GM12878 (cell line): ENCODE measurements at regions not wholly inside any gene's neighbourhood (a gene's known extent, or its start where the extent isn't known, plus 50 kb on each side); places are given as distances from the start of the nearest gene placed in this dataset.

Source experiments
- ATAC-seq: fragments of 200-7000 bp; cut with Tn5 transposase; 3 replicates; pipeline ENCODE4 v1.9.1; 2020; ENCODE audit warnings: mild to moderate bottlenecking, moderate library complexity
- BruUV-seq: library from RNA; stranded (reverse); fragments of 400-500 nt; replicated peaks from 2 replicates; lab custom pipeline; 2021; lab: Mats Ljungman, UMichigan
- CTCF ChIA-PET: fragments of 300-600 bp; sonication (Branson Sonifier 250); formaldehyde crosslinking; extraction: SDS; loops from one replicate; lab custom pipeline; 2021; ENCODE audit warnings: inconsistent platforms; lab: Yijun Ruan, JAX
- POLR2A ChIA-PET: fragments of 350-600 bp; formaldehyde crosslinking; extraction: SDS; loops from one replicate; lab custom pipeline; 2021; ENCODE audit warnings: inconsistent platforms; lab: Charles Lee
- RAD21 ChIA-PET: fragments of 300-600 bp; sonication (Branson Sonifier 250); formaldehyde crosslinking; loops from one replicate; lab custom pipeline; 2023; ENCODE audit warnings: antibody characterized with exemption; ENCODE audit not compliant: unreplicated experiment; lab: Charles Lee
- SMC1A ChIA-PET: fragments of 300-600 bp; sonication (Branson Sonifier 250); formaldehyde crosslinking; loops from one replicate; lab custom pipeline; 2023; ENCODE audit not compliant: unreplicated experiment, uncharacterized antibody; lab: Charles Lee
- DNase-seq: peaks from one replicate; pipeline ENCODE4 v3.0.0-alpha.2; 2011; ENCODE audit warnings: low read depth, low spot score
- FAIRE-seq: peaks from 3 replicates; lab custom pipeline; 2011; peaks lifted over from hg19 to GRCh38; lab: Jason Lieb, UNC
- H2AFZ ChIP-seq: 2 replicates; pipeline ENCODE4 v1.6.0; 2011; ENCODE audit warnings: low read depth, low read length, control low read depth; ENCODE audit not compliant: control insufficient read depth
- H3K27ac ChIP-seq: 2 replicates; pipeline ENCODE4 v1.5.1; 2011; ENCODE audit warnings: control low read depth; ENCODE audit not compliant: control insufficient read depth, insufficient read depth
- H3K27me3 ChIP-seq, 2 experiments: replicated peaks in 1 of 2; 2 replicates each; pipeline versions ENCODE4 v1.6.0 to v1.6.1; 2011; ENCODE audit warnings: low read length in 1 of 2; ENCODE audit not compliant: control insufficient read depth in 2 of 2, insufficient read depth in 2 of 2
- H3K36me3 ChIP-seq, 2 experiments: 2 replicates each; pipeline ENCODE4 v1.5.1; 2011; ENCODE audit warnings: low read length in 1 of 2; ENCODE audit not compliant: control insufficient read depth in 2 of 2, insufficient read depth in 2 of 2
- H3K4me1 ChIP-seq: 2 replicates; pipeline ENCODE4 v1.6.1; 2011; ENCODE audit warnings: mild to moderate bottlenecking, low read length, moderate library complexity, mixed read lengths; ENCODE audit not compliant: control insufficient read depth, insufficient read depth
- H3K4me2 ChIP-seq: 2 replicates; pipeline ENCODE4 v1.6.0; 2011; ENCODE audit warnings: control low read depth; ENCODE audit not compliant: control insufficient read depth, insufficient read depth
- H3K4me3 ChIP-seq: fragments of 200-600 bp; sonication (generic); 2 replicates; pipeline ENCODE4 v1.5.1; 2016
- H3K79me2 ChIP-seq: 2 replicates; pipeline ENCODE4 v1.6.0; 2011; ENCODE audit warnings: low read length; ENCODE audit not compliant: control insufficient read depth, insufficient read depth
- H3K9ac ChIP-seq: 2 replicates; pipeline ENCODE4 v1.8.0; 2011; ENCODE audit warnings: low read length, control low read depth, mixed read lengths; ENCODE audit not compliant: control insufficient read depth, insufficient read depth
- H3K9me3 ChIP-seq: replicated peaks from 3 replicates; pipeline ENCODE4 v1.5.1; 2011; ENCODE audit warnings: mild to moderate bottlenecking, low read length; ENCODE audit not compliant: control insufficient read depth, insufficient read depth
- H4K20me1 ChIP-seq: 2 replicates; pipeline ENCODE4 v1.6.0; 2011; ENCODE audit not compliant: control insufficient read depth, insufficient read depth
- ETV6 ChIP-seq, 2 experiments: fragments of 450-650 bp in 1 of 2; IDR thresholded peaks in 1 of 2; conservative IDR thresholded peaks in 1 of 2; 2 replicates each; pipeline ENCODE4 v1.6.1; 2014; ENCODE audit warnings: antibody characterized with exemption in 1 of 2, borderline replicate concordance in 1 of 2, low read depth in 1 of 2, mild to moderate bottlenecking in 1 of 2, moderate library complexity in 1 of 2
- MEF2B ChIP-seq: fragments of 450-650 bp; IDR thresholded peaks from 2 replicates; pipeline ENCODE4 v1.6.1; 2018; ENCODE audit warnings: mild to moderate bottlenecking, moderate library complexity; ENCODE audit not compliant: partially characterized antibody, poor library complexity, severe bottlenecking
- MYB ChIP-seq: fragments of 150-350 bp; IDR thresholded peaks from 2 replicates; pipeline ENCODE4 v1.6.1; 2014; ENCODE audit warnings: mild to moderate bottlenecking, low read depth, low read length, borderline replicate concordance
- USF2 ChIP-seq: IDR thresholded peaks from 2 replicates; pipeline ENCODE4 v1.6.1; 2011; ENCODE audit warnings: low read depth, low read length, improper control_type of control experiment, borderline replicate concordance
- ZNF687 ChIP-seq: fragments of 450-650 bp; IDR thresholded peaks from 2 replicates; pipeline ENCODE4 v1.6.1; 2017; ENCODE audit warnings: mild to moderate bottlenecking, moderate library complexity
- WGBS: methylation state at CpG from one replicate; pipeline ENCODE4 v1.1.6; 2016; ENCODE audit warnings: low lambda C conversion rate; ENCODE audit not compliant: insufficient replicate concordance, insufficient coverage; ENCODE audit errors: missing lambda C conversion rate; 5-methylcytosine and 5-hydroxymethylcytosine counted together
- in situ Hi-C: fragments of 300-500 bp; cut with MboI; formaldehyde crosslinking; loops from 9 replicates; pipeline ENCODE4 v1.14.3; 2018; ENCODE audit warnings: mixed read lengths
- intact Hi-C: fragments of 100-400 bp; cut with micrococcal nuclease; formaldehyde crosslinking; loops from one replicate; pipeline ENCODE4 v1.14.2; 2022; ENCODE audit not compliant: unreplicated experiment
- TF ChIP-seq, protein P1 (sequence below): fragments of 450-650 bp; IDR thresholded peaks from 2 replicates; pipeline ENCODE4 v1.6.1; 2017; ENCODE audit warnings: mild to moderate bottlenecking

DNA sequence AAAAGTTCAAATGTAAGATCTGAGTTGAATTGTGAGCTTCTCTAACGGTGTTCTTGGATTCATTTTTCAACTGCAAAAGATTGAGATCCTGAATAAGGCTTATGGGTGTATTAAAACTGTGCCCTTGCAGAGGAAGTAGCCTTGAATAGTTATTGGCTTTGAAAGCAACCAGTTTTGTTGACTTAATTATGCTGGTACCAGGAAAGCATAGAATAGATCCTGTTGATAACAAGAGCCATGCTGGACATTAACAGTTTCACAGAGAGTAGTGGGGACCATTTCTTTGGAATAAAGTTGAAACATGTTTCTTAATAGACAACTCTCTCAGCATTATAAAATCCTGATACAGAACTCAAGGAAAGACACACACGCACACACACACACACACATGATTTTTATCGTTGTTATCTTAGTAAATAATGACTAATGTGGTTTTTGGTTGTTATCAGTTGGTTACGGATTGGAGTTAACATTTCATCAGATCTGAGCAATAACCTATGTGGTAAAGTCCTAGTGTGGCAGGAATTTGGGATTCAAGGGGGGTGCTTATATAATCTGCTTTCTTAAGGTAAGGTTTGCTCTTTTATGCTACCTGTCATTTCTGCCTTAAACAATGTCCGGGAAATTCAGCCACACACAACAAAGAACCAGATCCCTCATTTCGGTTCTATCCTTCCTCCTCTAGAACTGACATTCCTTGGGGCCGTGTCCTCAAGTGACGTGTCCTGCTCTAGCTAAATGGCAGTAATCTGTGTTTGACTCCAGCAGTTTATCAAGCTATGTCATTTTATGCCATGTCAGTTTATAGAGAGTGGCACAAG is 330.9 kb downstream of the CHRM3 start:
- H3K27me3 ChIP-seq, result no peaks in the 10 kb centered on the region
- H3K4me3 ChIP-seq, result no peak overlapping the region
- no peak overlapping the region for H3K4me2 ChIP-seq
- ATAC-seq, result no peak
- intact Hi-C loops, result no loop called here
- H3K36me3 ChIP-seq, result no peaks in the 10 kb centered on the region
- no peak overlapping the region for H3K27ac ChIP-seq
- ChIA-PET SMC1A (interaction anchor here (2.3 kb wide), 1 partner anchor 9 kb away, joined by 8 read pairs; no protein-coding TSS in a partner anchor), POLR2A (interaction anchor here (0.5 kb wide), 1 partner anchor 1369 kb away, joined by 4 read pairs; no protein-coding TSS in a partner anchor), RAD21 (no interaction called here), CTCF (interaction anchor here (0.6 kb wide), 1 partner anchor 45 kb away, joined by 3 read pairs; no protein-coding TSS in a partner anchor)
- no peaks in the 10 kb centered on the region for H4K20me1 ChIP-seq
- no peaks in the 10 kb centered on the region for H3K79me2 ChIP-seq
- 9% methylated on average over 8 of the region's 8 CpGs for WGBS
- no peaks in the 10 kb centered on the region for H3K4me1 ChIP-seq
- H3K9ac ChIP-seq, result no peak overlapping the region
- FAIRE-seq, result no peak
- no TSS peak for BruUV-seq
- DNase-seq, result no peak
- in situ Hi-C loops, result no loop called here
- no peak for TF ChIP-seq MEF2B
- no peaks in the 10 kb centered on the region for H3K9me3 ChIP-seq
- no peak overlapping the region for H2AFZ ChIP-seq

DNA sequence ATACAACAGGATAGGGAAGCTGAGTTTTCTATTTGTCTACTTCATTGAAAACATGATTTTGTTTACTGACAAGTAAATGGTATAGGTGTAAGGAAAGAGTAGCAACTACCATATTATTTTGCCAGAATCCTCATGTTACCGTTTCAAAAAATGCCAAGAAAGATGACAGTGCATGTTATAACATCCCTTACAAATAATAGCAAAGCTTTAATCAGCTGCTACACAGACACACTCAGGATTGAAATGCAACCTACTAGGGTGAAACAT is 331.5 kb downstream of the CHRM3 start:
- intact Hi-C loops, result no loop called here
- ChIA-PET RAD21 (no interaction called here), CTCF (interaction anchor here (0.6 kb wide), 1 partner anchor 46 kb away, joined by 3 read pairs; no protein-coding TSS in a partner anchor)

More for the DNA sequence above, 331.5 kb downstream of the CHRM3 start:
- TF ChIP-seq USF2 (no peak), ZNF687 (no peak), ETV6 (conservative IDR thresholded peaks at IDR 0.05 in 1 of 2, IDR thresholded peaks at IDR 0.05 in 1 of 2; ENCODE audit: borderline replicate concordance in 1 of 2, low read depth in 1 of 2) (no peak), MEF2B (no peak), MYB (no peak)
- TF ChIP-seq, protein P1, sequence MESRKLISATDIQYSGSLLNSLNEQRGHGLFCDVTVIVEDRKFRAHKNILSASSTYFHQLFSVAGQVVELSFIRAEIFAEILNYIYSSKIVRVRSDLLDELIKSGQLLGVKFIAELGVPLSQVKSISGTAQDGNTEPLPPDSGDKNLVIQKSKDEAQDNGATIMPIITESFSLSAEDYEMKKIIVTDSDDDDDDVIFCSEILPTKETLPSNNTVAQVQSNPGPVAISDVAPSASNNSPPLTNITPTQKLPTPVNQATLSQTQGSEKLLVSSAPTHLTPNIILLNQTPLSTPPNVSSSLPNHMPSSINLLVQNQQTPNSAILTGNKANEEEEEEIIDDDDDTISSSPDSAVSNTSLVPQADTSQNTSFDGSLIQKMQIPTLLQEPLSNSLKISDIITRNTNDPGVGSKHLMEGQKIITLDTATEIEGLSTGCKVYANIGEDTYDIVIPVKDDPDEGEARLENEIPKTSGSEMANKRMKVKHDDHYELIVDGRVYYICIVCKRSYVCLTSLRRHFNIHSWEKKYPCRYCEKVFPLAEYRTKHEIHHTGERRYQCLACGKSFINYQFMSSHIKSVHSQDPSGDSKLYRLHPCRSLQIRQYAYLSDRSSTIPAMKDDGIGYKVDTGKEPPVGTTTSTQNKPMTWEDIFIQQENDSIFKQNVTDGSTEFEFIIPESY, result no peak
- TF ChIP-seq, all 136 proteins: peak for 0
- Histone ChIP-seq H3K9ac (no peak overlapping the region), H3K27ac (no peak overlapping the region), H3K9me3 (no peaks in the 10 kb centered on the region), H4K20me1 (no peaks in the 10 kb centered on the region), H3K4me2 (no peak overlapping the region), H3K4me3 (no peak overlapping the region), H3K79me2 (no peaks in the 10 kb centered on the region), H3K4me1 (no peaks in the 10 kb centered on the region), H3K36me3 (no peaks in the 10 kb centered on the region), H3K27me3 (no peaks in the 10 kb centered on the region), H2AFZ (no peak overlapping the region)
- no peak for ATAC-seq
- FAIRE-seq, result no peak
- no peak for DNase-seq
- no TSS peak for BruUV-seq
- 0% methylated on average over 1 of the region's 1 CpG for WGBS
- POLR2A ChIA-PET, result interaction anchor here (0.5 kb wide), 1 partner anchor 1369 kb away, joined by 4 read pairs; no protein-coding TSS in a partner anchor
- in situ Hi-C loops, result no loop called here
- SMC1A ChIA-PET, result no interaction called here
